ENCODE measurements at regions not wholly inside any gene's neighbourhood (a gene's known extent, or its start where the extent isn't known, plus 50 kb on each side); places are given as distances from the start of the nearest gene placed in this dataset.

DNA sequence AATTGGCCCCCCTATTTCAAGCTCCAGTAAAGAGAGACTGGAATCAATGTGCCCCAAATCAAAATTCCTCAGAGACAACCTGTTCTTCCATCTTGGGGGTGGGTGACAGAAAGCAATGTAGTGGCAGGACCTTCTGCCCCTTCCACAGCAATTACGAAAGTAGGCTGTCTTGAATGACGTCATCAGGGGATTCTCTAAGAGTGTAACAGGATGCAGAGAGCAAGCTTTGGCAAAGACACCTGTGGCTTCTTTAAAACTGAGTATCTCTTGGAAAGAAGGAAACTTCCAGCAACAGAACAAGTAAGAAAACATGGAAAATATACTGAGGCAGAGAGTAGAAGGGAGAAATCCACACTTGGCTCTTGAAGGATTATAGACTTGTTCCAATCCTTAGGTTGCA is 247.6 kb upstream of the PDE4D start:
- Histone ChIP-seq H3K27me3 (no peaks in the 10 kb centered on the region), H3K36me3 (no peaks in the 10 kb centered on the region), H3K27ac (no peak overlapping the region), H3K9me3 (no peaks in the 10 kb centered on the region), H3K4me1 (peaks cover 0 to 4% (median 0%) of the 10 kb centered on the region in 4 donors), H3K4me3 (no peak overlapping the region)
- intact Hi-C loops (cut with DNase I; ENCODE audit: low total_unique reads): loop anchor here (10.0 kb wide), 1 partner anchor 66 kb away; no protein-coding TSS in a partner anchor
- TF ChIP-seq CTCF (IDR thresholded peaks at IDR 0.05): no peak
- no peak for DNase-seq

DNA sequence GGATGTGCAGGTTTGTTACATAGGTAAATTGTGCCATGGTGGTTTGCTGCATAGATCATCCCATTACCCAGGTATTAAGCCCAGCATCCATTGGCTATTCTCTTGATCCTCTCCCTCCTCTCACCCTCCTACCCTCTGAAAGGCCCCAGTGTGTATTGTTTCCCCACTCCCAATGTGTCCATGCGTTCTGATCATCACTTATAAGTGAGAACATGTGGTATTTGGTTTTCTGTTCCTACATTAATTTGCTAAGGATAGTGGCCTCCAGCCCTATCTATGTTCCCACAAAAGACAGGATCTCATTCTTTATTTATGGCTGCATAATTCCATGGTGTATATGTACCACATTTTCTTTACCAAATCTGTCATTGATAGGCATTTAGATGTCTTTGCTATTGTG is 243.3 kb upstream of the PDE4D start:
- Histone ChIP-seq H3K27me3 (no peaks in the 10 kb centered on the region), H3K27ac (no peak overlapping the region), H3K36me3 (no peaks in the 10 kb centered on the region), H3K4me3 (no peak overlapping the region), H3K9me3 (no peaks in the 10 kb centered on the region), H3K4me1 (no peaks in the 10 kb centered on the region)
- TF ChIP-seq CTCF (IDR thresholded peaks at IDR 0.05): no peak
- intact Hi-C loops (cut with DNase I; ENCODE audit: low total_unique reads): no loop called here
- DNase-seq: no peak

GRCh38 chr5:60131504-60131903 is 238.0 kb upstream of the PDE4D start:
- DNase-seq: no peak

DNA sequence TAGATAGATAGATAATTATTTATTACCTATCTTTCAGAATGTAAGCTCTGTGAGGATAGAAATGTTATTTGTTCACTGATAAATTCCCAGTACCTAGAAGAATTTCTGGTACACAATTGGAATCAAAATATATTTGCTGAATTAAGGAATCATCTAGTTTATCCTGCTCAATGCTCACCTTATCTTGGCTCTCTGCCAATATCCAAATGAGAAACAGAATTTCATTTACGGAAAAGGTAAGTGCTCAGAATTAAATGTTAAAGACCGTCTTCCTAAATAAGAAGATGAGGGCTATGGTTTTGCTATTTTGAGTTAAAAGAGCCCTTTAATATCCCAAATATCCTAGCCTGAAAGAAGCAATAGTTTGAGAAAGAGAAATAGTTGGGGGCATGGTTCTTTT is 232.1 kb upstream of the PDE4D start:
- Histone ChIP-seq H3K36me3 (no peaks in the 10 kb centered on the region), H3K27ac (no peak overlapping the region), H3K4me1 (no peaks in the 10 kb centered on the region), H3K4me3 (no peak overlapping the region), H3K27me3 (no peaks in the 10 kb centered on the region), H3K9me3 (no peaks in the 10 kb centered on the region)
- intact Hi-C loops (cut with DNase I; ENCODE audit: low total_unique reads): no loop called here
- TF ChIP-seq CTCF (IDR thresholded peaks at IDR 0.05): no peak
- DNase-seq: no peak

More at GRCh38 chr5:60131504-60131903, 238.0 kb upstream of the PDE4D start:
- H3K27ac ChIP-seq: no peak overlapping the region
- no peak for TF ChIP-seq CTCF (IDR thresholded peaks at IDR 0.05)
- no peaks in the 10 kb centered on the region for H3K27me3 ChIP-seq
- no peaks in the 10 kb centered on the region for H3K4me1 ChIP-seq
- no peaks in the 10 kb centered on the region for H3K9me3 ChIP-seq
- no peaks in the 10 kb centered on the region for H3K36me3 ChIP-seq
- H3K4me3 ChIP-seq: no peak overlapping the region
- intact Hi-C loops (cut with DNase I; ENCODE audit: low total_unique reads): no loop called here

DNA sequence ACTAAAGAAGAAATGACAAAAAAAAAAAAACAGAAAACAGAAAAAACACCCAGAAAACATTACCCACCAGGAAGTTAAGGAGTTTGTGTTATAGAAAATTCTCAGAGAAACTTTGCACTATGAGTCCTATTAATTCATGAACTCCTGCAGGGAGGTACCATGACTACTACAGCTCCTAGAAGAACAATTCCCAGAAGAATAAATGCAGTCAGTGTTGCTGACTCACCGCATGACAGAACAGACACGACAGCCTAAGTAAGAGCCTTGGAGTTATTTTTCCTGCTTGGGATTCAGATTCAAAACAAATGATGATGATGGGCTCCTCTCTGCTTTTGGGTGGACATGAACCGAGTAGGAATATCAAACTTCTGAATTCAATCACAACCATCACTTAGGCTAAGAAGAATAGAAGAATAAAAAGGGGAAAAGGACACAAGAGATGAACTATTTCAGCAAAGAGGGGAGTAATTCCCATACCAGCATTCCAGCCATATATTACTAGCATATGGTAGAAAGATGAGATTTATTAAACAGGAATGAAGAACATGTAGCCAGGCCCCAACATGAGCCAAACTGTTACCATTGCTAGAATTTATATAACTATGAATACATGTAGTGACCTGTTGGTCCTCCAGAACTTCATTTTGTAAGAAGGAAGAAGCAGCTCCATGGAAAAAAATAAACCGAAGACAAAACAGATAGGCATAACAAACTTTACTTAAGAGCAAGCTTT is 209.6 kb upstream of the PDE4D start:
- no peaks in the 10 kb centered on the region for H3K27me3 ChIP-seq
- no peak for TF ChIP-seq CTCF (IDR thresholded peaks at IDR 0.05)
- no peak overlapping the region for H3K4me3 ChIP-seq
- no peaks in the 10 kb centered on the region for H3K36me3 ChIP-seq
- peak overlapping the region in 1 of 2 donors; percentile 40 for H3K27ac ChIP-seq
- H3K9me3 ChIP-seq: no peaks in the 10 kb centered on the region
- peaks cover 0 to 35% (median 7%) of the 10 kb centered on the region in 4 donors for H3K4me1 ChIP-seq
- intact Hi-C loops (cut with DNase I; ENCODE audit: low total_unique reads): no loop called here
- DNase-seq: no peak
